ENCODE measurements at regions not wholly inside any gene's neighbourhood (a gene's known extent, or its start where the extent isn't known, plus 50 kb on each side); places are given as distances from the start of the nearest gene placed in this dataset.
A peak's percentile ranks its signal among the peaks of the same experiment; 100 is the strongest.

GRCh38 chr18:21991081-21991534, 178.3 kb upstream of the GATA6 start:
- ATAC-seq (peak; percentile 74), DNase-seq (ENCODE audit: low spot score) (peak; percentile 20)
- no peaks in the 10 kb centered on the region for H3K9me3 Mint-ChIP-seq
- no peak overlapping the region for H3K4me3 Mint-ChIP-seq
- H3K36me3 Mint-ChIP-seq: no peaks in the 10 kb centered on the region
- peaks cover 41% of the 10 kb centered on the region for H3K27me3 Mint-ChIP-seq (ENCODE audit: low read depth)
- ChIA-PET CTCF (no interaction called here), POLR2A (no interaction called here)
- H3K4me1 Mint-ChIP-seq: peaks cover 21% of the 10 kb centered on the region
- peak overlapping the region; percentile 69 for H3K27ac Mint-ChIP-seq
- TF ChIP-seq ZNF423 (CRISPR knock-in tag; IDR thresholded peaks at IDR 0.05) (0 out of 2 replicates have a peak, but pooled peaks have one; percentile 17), NFATC4 (CRISPR knock-in tag; IDR thresholded peaks at IDR 0.05) (no peak)

GRCh38 chr18:21991886-21992285, 177.5 kb upstream of the GATA6 start:
- ATAC-seq (peak; percentile 62), DNase-seq (ENCODE audit: low spot score) (no peak)
- TF ChIP-seq IRF1 (CRISPR knock-in tag; IDR thresholded peaks at IDR 0.05) (no peak), ELF4 (CRISPR knock-in tag; IDR thresholded peaks at IDR 0.05; ENCODE audit: low read depth) (no peak), SMAD3 (CRISPR knock-in tag; IDR thresholded peaks at IDR 0.05; ENCODE audit: borderline replicate concordance) (no peak), TP53 (CRISPR knock-in tag; IDR thresholded peaks at IDR 0.05) (no peak), PRDM15 (CRISPR knock-in tag; IDR thresholded peaks at IDR 0.05) (no peak), MLX (CRISPR knock-in tag; IDR thresholded peaks at IDR 0.05) (no peak), JUN (CRISPR knock-in tag; IDR thresholded peaks at IDR 0.05) (no peak), ZNF232 (CRISPR knock-in tag; IDR thresholded peaks at IDR 0.05) (no peak), ZNF416 (CRISPR knock-in tag; IDR thresholded peaks at IDR 0.05) (no peak), PRRX2 (CRISPR knock-in tag; IDR thresholded peaks at IDR 0.05) (no peak), FOXP4 (CRISPR knock-in tag; IDR thresholded peaks at IDR 0.05) (no peak), CREM (CRISPR knock-in tag; IDR thresholded peaks at IDR 0.05) (no peak), NR1H2 (CRISPR knock-in tag; IDR thresholded peaks at IDR 0.05) (no peak), ZNF317 (CRISPR knock-in tag; IDR thresholded peaks at IDR 0.05; ENCODE audit: borderline replicate concordance, low read depth) (no peak)
- POLR2A ChIA-PET: no interaction called here
- H3K4me3 Mint-ChIP-seq: no peak overlapping the region
- peaks cover 25% of the 10 kb centered on the region for H3K4me1 Mint-ChIP-seq
- H3K27me3 Mint-ChIP-seq (ENCODE audit: low read depth): peaks cover 41% of the 10 kb centered on the region
- no peaks in the 10 kb centered on the region for H3K9me3 Mint-ChIP-seq
- no peaks in the 10 kb centered on the region for H3K36me3 Mint-ChIP-seq
- H3K27ac Mint-ChIP-seq: no peak overlapping the region
- CTCF ChIA-PET: no interaction called here

GRCh38 chr18:21996351-21996826, 173.0 kb upstream of the GATA6 start:
- Mint-ChIP-seq H3K27me3 (ENCODE audit: low read depth) (peaks cover 34% of the 10 kb centered on the region), H3K9me3 (no peaks in the 10 kb centered on the region), H3K4me3 (no peak overlapping the region), H3K36me3 (no peaks in the 10 kb centered on the region), H3K27ac (no peak overlapping the region), H3K4me1 (peaks cover 22% of the 10 kb centered on the region)
- ATAC-seq (no peak), DNase-seq (ENCODE audit: low spot score) (no peak)
- POLR2A ChIA-PET: no interaction called here
- CTCF ChIA-PET: interaction anchor here (0.9 to 1.3 kb wide), 2 partner anchors 40 to 410 kb away, joined by 3 to 4 read pairs; no protein-coding TSS in a partner anchor
- TF ChIP-seq CBFB (CRISPR knock-in tag; IDR thresholded peaks at IDR 0.05; ENCODE audit: low read depth): no peak
- no peak for TF ChIP-seq ATF6 (CRISPR knock-in tag; IDR thresholded peaks at IDR 0.05)
- no peak for TF ChIP-seq MLX (CRISPR knock-in tag; IDR thresholded peaks at IDR 0.05)
- no peak for TF ChIP-seq RORB (CRISPR knock-in tag; IDR thresholded peaks at IDR 0.05)
- TF ChIP-seq GRHL2 (CRISPR knock-in tag; IDR thresholded peaks at IDR 0.05; ENCODE audit: insufficient replicate concordance, severe bottlenecking): no peak
- no peak for TF ChIP-seq JUN (CRISPR knock-in tag; IDR thresholded peaks at IDR 0.05)
- TF ChIP-seq ZNF232 (CRISPR knock-in tag; IDR thresholded peaks at IDR 0.05): no peak
